ENCODE measurements at regions not wholly inside any gene's neighbourhood (a gene's known extent, or its start where the extent isn't known, plus 50 kb on each side); places are given as distances from the start of the nearest gene placed in this dataset.

- intact Hi-C loops (cut with DNase I) = no loop called here
- H3K9me3 ChIP-seq = no peaks in the 10 kb centered on the region
- no peaks in the 10 kb centered on the region for H3K36me3 ChIP-seq
- no peak overlapping the region for H3K27ac ChIP-seq
- H3K4me3 ChIP-seq = no peak overlapping the region
- no peaks in the 10 kb centered on the region for H3K27me3 ChIP-seq
- H3K4me1 ChIP-seq = no peaks in the 10 kb centered on the region
- DNase-seq (ENCODE audit: low spot score in 2 of 2) = no peak
- no peak for TF ChIP-seq CTCF (IDR thresholded peaks at IDR 0.05)
These were observed 676.3 kb upstream of the STEAP1 start for GRCh38 chr7:89477991-89478390.

GRCh38 chr7:89495704-89496103 is 658.6 kb upstream of the STEAP1 start:
- no peaks in the 10 kb centered on the region for H3K9me3 ChIP-seq
- H3K4me1 ChIP-seq = no peaks in the 10 kb centered on the region
- no peak for TF ChIP-seq CTCF (IDR thresholded peaks at IDR 0.05)
- H3K27ac ChIP-seq = no peak overlapping the region
- no peaks in the 10 kb centered on the region for H3K27me3 ChIP-seq
- intact Hi-C loops (cut with DNase I) = no loop called here
- no peak overlapping the region for H3K4me3 ChIP-seq
- H3K36me3 ChIP-seq = no peaks in the 10 kb centered on the region
- no peak for DNase-seq (ENCODE audit: low spot score in 2 of 2)

GRCh38 chr7:89500084-89500483 is 654.2 kb upstream of the STEAP1 start:
- no peaks in the 10 kb centered on the region for H3K4me1 ChIP-seq
- intact Hi-C loops (cut with DNase I) = no loop called here
- H3K4me3 ChIP-seq = no peak overlapping the region
- no peaks in the 10 kb centered on the region for H3K9me3 ChIP-seq
- no peak for DNase-seq (ENCODE audit: low spot score in 2 of 2)
- no peak overlapping the region for H3K27ac ChIP-seq
- no peaks in the 10 kb centered on the region for H3K36me3 ChIP-seq
- H3K27me3 ChIP-seq = no peaks in the 10 kb centered on the region
- no peak for TF ChIP-seq CTCF (IDR thresholded peaks at IDR 0.05)

GRCh38 chr7:89503281-89503680 is 651.0 kb upstream of the STEAP1 start:
- DNase-seq (ENCODE audit: low spot score in 2 of 2) = no peak
- Histone ChIP-seq H3K36me3 (no peaks in the 10 kb centered on the region), H3K27me3 (no peaks in the 10 kb centered on the region), H3K27ac (no peak overlapping the region), H3K9me3 (no peaks in the 10 kb centered on the region), H3K4me1 (no peaks in the 10 kb centered on the region), H3K4me3 (no peak overlapping the region)
- intact Hi-C loops (cut with DNase I) = no loop called here
- TF ChIP-seq CTCF (IDR thresholded peaks at IDR 0.05) = no peak

GRCh38 chr7:89507034-89507433 is 647.2 kb upstream of the STEAP1 start:
- intact Hi-C loops (cut with DNase I) = no loop called here
- H3K9me3 ChIP-seq = no peaks in the 10 kb centered on the region
- TF ChIP-seq CTCF (IDR thresholded peaks at IDR 0.05) = no peak
- H3K4me1 ChIP-seq = no peaks in the 10 kb centered on the region
- no peak for DNase-seq (ENCODE audit: low spot score in 2 of 2)
- no peak overlapping the region for H3K27ac ChIP-seq
- no peaks in the 10 kb centered on the region for H3K27me3 ChIP-seq
- no peak overlapping the region for H3K4me3 ChIP-seq
- no peaks in the 10 kb centered on the region for H3K36me3 ChIP-seq

GRCh38 chr7:89511900-89512299 is 642.4 kb upstream of the STEAP1 start:
- no peaks in the 10 kb centered on the region for H3K4me1 ChIP-seq
- no peaks in the 10 kb centered on the region for H3K36me3 ChIP-seq
- H3K27ac ChIP-seq = no peak overlapping the region
- intact Hi-C loops (cut with DNase I) = no loop called here
- H3K27me3 ChIP-seq = no peaks in the 10 kb centered on the region
- no peak for DNase-seq (ENCODE audit: low spot score in 2 of 2)
- no peak for TF ChIP-seq CTCF (IDR thresholded peaks at IDR 0.05)
- H3K9me3 ChIP-seq = no peaks in the 10 kb centered on the region
- no peak overlapping the region for H3K4me3 ChIP-seq

Data from ascending aorta (tissue), 2 donors.